Spleen (tissue), 11 donors: ENCODE measurements at regions not wholly inside any gene's neighbourhood (a gene's known extent, or its start where the extent isn't known, plus 50 kb on each side); places are given as distances from the start of the nearest gene placed in this dataset.

Source experiments
- DNase-seq: peaks from one replicate; pipeline ENCODE4 v3.0.0-alpha.2; 2020
- H3K27ac ChIP-seq, 8 donors: fragments of 200-600 bp; sonication (generic) in 7 of 8; 1 replicate in 4 of 8; 2 replicates in 4 of 8; pipeline versions ENCODE4 v1.5.0 to v1.8.0; 2016 to 2021; ENCODE audit warnings: inconsistent platforms in 4 of 8, mild to moderate bottlenecking in 4 of 8, moderate library complexity in 1 of 8
- H3K27me3 ChIP-seq, 7 donors: fragments of 200-600 bp; sonication (generic) in 6 of 7; replicated peaks in 1 of 7; 1 replicate in 4 of 7; 2 replicates in 3 of 7; pipeline versions ENCODE4 v1.5.0 to v1.8.0; 2016 to 2021; ENCODE audit warnings: inconsistent platforms in 3 of 7, mild to moderate bottlenecking in 1 of 7
- H3K36me3 ChIP-seq, 6 donors: fragments of 200-600 bp; sonication (generic) in 5 of 6; 1 replicate in 4 of 6; 2 replicates in 2 of 6; pipeline versions ENCODE4 v1.5.0 to v1.8.0; 2016 to 2021; ENCODE audit warnings: inconsistent platforms in 2 of 6
- H3K4me1 ChIP-seq, 6 donors: fragments of 200-600 bp; sonication (generic) in 5 of 6; 1 replicate in 3 of 6; 2 replicates in 3 of 6; pipeline versions ENCODE4 v1.5.0 to v1.8.0; 2016 to 2021; ENCODE audit warnings: inconsistent platforms in 3 of 6
- H3K4me3 ChIP-seq, 8 donors: fragments of 200-600 bp; sonication (generic) in 7 of 8; 1 replicate in 4 of 8; 2 replicates in 4 of 8; pipeline versions ENCODE4 v1.5.0 to v1.8.0; 2016 to 2021; ENCODE audit warnings: inconsistent platforms in 4 of 8, mild to moderate bottlenecking in 4 of 8, moderate library complexity in 2 of 8
- H3K9me3 ChIP-seq, 8 donors: fragments of 200-600 bp; sonication (generic) in 7 of 8; 1 replicate in 4 of 8; 2 replicates in 4 of 8; pipeline versions ENCODE4 v1.5.0 to v1.8.0; 2016 to 2021; ENCODE audit warnings: inconsistent platforms in 4 of 8
- CTCF ChIP-seq, 11 experiments: fragments of 200-600 bp in 7 of 11; fragments of 450-650 bp in 4 of 11; sonication (generic) in 4 of 11; IDR thresholded peaks in 8 of 11; conservative IDR thresholded peaks in 3 of 11; 1 replicate in 7 of 11; 2 replicates in 4 of 11; pipeline versions ENCODE4 v1.4.0 to v1.8.0; 2016 to 2021; ENCODE audit warnings: antibody characterized with exemption in 11 of 11, inconsistent platforms in 4 of 11, mild to moderate bottlenecking in 1 of 11
- POLR2A ChIP-seq, 3 donors: fragments of 450-650 bp; IDR thresholded peaks; one replicate each; pipeline ENCODE4 v1.5.1; 2017; ENCODE audit warnings: antibody characterized with exemption in 3 of 3, mild to moderate bottlenecking in 1 of 3
- POLR2AphosphoS5 ChIP-seq, 3 donors: sonication (generic); formaldehyde crosslinking; IDR thresholded peaks; one replicate each; pipeline ENCODE4 v1.5.1; 2017; ENCODE audit warnings: antibody characterized with exemption in 3 of 3
- WGBS, 5 donors: extraction: QIAGEN DNeasy Blood & Tissue Kit in 3 of 5; methylation state at CpG; one replicate each; pipeline versions ENCODE4 v1.1.5 to v1.1.7; 2013 to 2018; 5-methylcytosine and 5-hydroxymethylcytosine counted together
- intact Hi-C: fragments of 100-400 bp; cut with DNase I; formaldehyde crosslinking; loops from one replicate; pipeline ENCODE4 v1.15.0; 2023; ENCODE audit warnings: low total_unique reads
- donor health status: healthy with polysubstance abuse.
- donor health status: DM: no; HTN: no; CAD: no; lungs with moderate emphysema.
- donor health status: DM: no; HTN: no; CAD: no.
- donor health status: Bipolar disorder and iron deficiency.
- donor health status: healthy.
- donor health status: DM: no; HTN: no; CAD: no.
- donor health status: DM: yes; HTN: yes; CAD: no.

- no peaks in the 10 kb centered on the region for H3K4me1 ChIP-seq
- WGBS, 5 donors: 64 to 85% (median 80%) methylated on average over 3 of the region's 3 CpGs
- TF ChIP-seq CTCF (IDR thresholded peaks at IDR 0.05 in 8 of 11, conservative IDR thresholded peaks at IDR 0.05 in 3 of 11): no peak
- TF ChIP-seq POLR2AphosphoS5 (IDR thresholded peaks at IDR 0.05): no peak
- TF ChIP-seq POLR2A (IDR thresholded peaks at IDR 0.05): no peak
- H3K36me3 ChIP-seq: no peaks in the 10 kb centered on the region
- intact Hi-C loops: no loop called here
- no peak for DNase-seq
- no peaks in the 10 kb centered on the region for H3K27me3 ChIP-seq
- H3K4me3 ChIP-seq: no peak overlapping the region
- H3K27ac ChIP-seq: no peak overlapping the region
- peaks cover 0 to 9% (median 0%) of the 10 kb centered on the region in 8 donors for H3K9me3 ChIP-seq
These were observed 539.6 kb downstream of the SATB2 start for GRCh38 chr2:198917926-198918720.

- no peak overlapping the region for H3K27ac ChIP-seq
- no peaks in the 10 kb centered on the region for H3K4me1 ChIP-seq
- 62 to 82% (median 68%) methylated on average over 2 of the region's 2 CpGs for WGBS, 5 donors
- intact Hi-C loops: no loop called here
- no peaks in the 10 kb centered on the region for H3K36me3 ChIP-seq
- H3K27me3 ChIP-seq: no peaks in the 10 kb centered on the region
- no peak overlapping the region for H3K4me3 ChIP-seq
- no peak for TF ChIP-seq POLR2AphosphoS5 (IDR thresholded peaks at IDR 0.05)
- TF ChIP-seq CTCF (IDR thresholded peaks at IDR 0.05 in 8 of 11, conservative IDR thresholded peaks at IDR 0.05 in 3 of 11): no peak
- no peak for TF ChIP-seq POLR2A (IDR thresholded peaks at IDR 0.05)
- H3K9me3 ChIP-seq: peaks cover 0 to 9% (median 0%) of the 10 kb centered on the region in 8 donors
- no peak for DNase-seq
These were observed 540.5 kb downstream of the SATB2 start for GRCh38 chr2:198917275-198917674.

- Histone ChIP-seq H3K27me3 (no peaks in the 10 kb centered on the region), H3K36me3 (no peaks in the 10 kb centered on the region), H3K27ac (no peak overlapping the region), H3K9me3 (peaks cover 0 to 9% (median 0%) of the 10 kb centered on the region in 8 donors), H3K4me1 (no peaks in the 10 kb centered on the region), H3K4me3 (no peak overlapping the region)
- TF ChIP-seq POLR2AphosphoS5 (IDR thresholded peaks at IDR 0.05) (no peak), POLR2A (IDR thresholded peaks at IDR 0.05) (no peak), CTCF (IDR thresholded peaks at IDR 0.05 in 8 of 11, conservative IDR thresholded peaks at IDR 0.05 in 3 of 11) (no peak)
- no peak for DNase-seq
- intact Hi-C loops: no loop called here
- WGBS, 5 donors: 41 to 47% (median 43%) methylated on average over 6 of the region's 6 CpGs
These were observed 541.1 kb downstream of the SATB2 start for GRCh38 chr2:198916548-198917080.

- H3K4me3 ChIP-seq: no peak overlapping the region
- H3K27ac ChIP-seq: no peak overlapping the region
- intact Hi-C loops: no loop called here
These were observed 544.2 kb downstream of the SATB2 start for GRCh38 chr2:198913394-198914152.

More at GRCh38 chr2:198913394-198914152, 544.2 kb downstream of the SATB2 start:
- no peak for TF ChIP-seq POLR2A (IDR thresholded peaks at IDR 0.05)
- no peak for TF ChIP-seq POLR2AphosphoS5 (IDR thresholded peaks at IDR 0.05)
- no peak for TF ChIP-seq CTCF (IDR thresholded peaks at IDR 0.05 in 8 of 11, conservative IDR thresholded peaks at IDR 0.05 in 3 of 11)
- no peaks in the 10 kb centered on the region for H3K27me3 ChIP-seq
- H3K4me1 ChIP-seq: no peaks in the 10 kb centered on the region
- no peaks in the 10 kb centered on the region for H3K9me3 ChIP-seq
- H3K36me3 ChIP-seq: no peaks in the 10 kb centered on the region
- DNase-seq: no peak
